HL-60 (cell line): ENCODE measurements at regions not wholly inside any gene's neighbourhood (a gene's known extent, or its start where the extent isn't known, plus 50 kb on each side); places are given as distances from the start of the nearest gene placed in this dataset.

Experiments used
- POLR2AphosphoS5 ChIP-seq: IDR thresholded peaks from 2 replicates; pipeline ENCODE4 v1.6.1; 2012; ENCODE audit warnings: low read depth
- TF ChIP-seq, protein P1 (sequence below): IDR thresholded peaks from one replicate; pipeline ENCODE4 v1.5.1; 2011; ENCODE audit warnings: low read length, control low read depth, inconsistent platforms; ENCODE audit not compliant: insufficient read depth
- TF ChIP-seq, protein P2 (sequence below): IDR thresholded peaks from 2 replicates; pipeline ENCODE4 v1.6.1; 2012; ENCODE audit warnings: low read depth; ENCODE audit not compliant: insufficient replicate concordance

DNA sequence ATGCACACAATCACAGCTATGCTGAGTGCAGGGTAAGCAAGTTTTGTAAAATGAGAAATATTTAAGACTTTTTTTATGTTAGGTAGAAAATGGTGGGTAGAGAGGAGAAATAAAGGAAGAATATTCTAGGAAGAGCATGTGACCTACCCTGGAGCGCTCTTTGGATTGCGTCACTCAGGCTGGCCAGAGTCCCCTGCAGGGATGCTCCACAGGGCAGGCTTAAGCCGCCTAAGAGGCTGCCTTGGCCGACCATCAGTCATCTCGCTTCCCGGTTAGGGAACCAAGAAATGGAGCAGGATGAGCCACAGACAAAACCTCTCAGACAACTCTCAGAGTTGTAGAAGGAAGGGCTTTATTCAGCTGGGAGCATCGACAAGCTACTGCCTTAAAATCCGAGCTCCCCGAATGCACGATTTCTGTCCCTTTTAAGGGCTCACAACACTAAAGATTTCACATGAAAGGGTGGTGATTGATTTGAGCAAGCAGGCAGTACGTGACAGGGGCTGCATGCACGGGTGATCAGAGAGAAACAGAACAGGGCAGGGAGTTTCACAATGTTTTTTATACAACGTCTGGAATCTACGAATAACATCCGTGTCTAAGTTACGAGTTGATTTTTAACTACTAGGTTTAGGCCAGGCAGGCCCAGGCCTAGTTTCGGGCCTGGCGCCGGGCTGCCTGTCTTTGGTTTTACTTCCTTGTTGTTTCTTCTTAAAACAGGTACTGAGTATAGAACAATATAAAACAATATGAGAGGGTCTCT is 1072.0 kb downstream of the CBLN2 start:
- TF ChIP-seq, protein P1, sequence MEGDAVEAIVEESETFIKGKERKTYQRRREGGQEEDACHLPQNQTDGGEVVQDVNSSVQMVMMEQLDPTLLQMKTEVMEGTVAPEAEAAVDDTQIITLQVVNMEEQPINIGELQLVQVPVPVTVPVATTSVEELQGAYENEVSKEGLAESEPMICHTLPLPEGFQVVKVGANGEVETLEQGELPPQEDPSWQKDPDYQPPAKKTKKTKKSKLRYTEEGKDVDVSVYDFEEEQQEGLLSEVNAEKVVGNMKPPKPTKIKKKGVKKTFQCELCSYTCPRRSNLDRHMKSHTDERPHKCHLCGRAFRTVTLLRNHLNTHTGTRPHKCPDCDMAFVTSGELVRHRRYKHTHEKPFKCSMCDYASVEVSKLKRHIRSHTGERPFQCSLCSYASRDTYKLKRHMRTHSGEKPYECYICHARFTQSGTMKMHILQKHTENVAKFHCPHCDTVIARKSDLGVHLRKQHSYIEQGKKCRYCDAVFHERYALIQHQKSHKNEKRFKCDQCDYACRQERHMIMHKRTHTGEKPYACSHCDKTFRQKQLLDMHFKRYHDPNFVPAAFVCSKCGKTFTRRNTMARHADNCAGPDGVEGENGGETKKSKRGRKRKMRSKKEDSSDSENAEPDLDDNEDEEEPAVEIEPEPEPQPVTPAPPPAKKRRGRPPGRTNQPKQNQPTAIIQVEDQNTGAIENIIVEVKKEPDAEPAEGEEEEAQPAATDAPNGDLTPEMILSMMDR, result no peak
- TF ChIP-seq POLR2AphosphoS5, result no peak
- TF ChIP-seq, protein P2, sequence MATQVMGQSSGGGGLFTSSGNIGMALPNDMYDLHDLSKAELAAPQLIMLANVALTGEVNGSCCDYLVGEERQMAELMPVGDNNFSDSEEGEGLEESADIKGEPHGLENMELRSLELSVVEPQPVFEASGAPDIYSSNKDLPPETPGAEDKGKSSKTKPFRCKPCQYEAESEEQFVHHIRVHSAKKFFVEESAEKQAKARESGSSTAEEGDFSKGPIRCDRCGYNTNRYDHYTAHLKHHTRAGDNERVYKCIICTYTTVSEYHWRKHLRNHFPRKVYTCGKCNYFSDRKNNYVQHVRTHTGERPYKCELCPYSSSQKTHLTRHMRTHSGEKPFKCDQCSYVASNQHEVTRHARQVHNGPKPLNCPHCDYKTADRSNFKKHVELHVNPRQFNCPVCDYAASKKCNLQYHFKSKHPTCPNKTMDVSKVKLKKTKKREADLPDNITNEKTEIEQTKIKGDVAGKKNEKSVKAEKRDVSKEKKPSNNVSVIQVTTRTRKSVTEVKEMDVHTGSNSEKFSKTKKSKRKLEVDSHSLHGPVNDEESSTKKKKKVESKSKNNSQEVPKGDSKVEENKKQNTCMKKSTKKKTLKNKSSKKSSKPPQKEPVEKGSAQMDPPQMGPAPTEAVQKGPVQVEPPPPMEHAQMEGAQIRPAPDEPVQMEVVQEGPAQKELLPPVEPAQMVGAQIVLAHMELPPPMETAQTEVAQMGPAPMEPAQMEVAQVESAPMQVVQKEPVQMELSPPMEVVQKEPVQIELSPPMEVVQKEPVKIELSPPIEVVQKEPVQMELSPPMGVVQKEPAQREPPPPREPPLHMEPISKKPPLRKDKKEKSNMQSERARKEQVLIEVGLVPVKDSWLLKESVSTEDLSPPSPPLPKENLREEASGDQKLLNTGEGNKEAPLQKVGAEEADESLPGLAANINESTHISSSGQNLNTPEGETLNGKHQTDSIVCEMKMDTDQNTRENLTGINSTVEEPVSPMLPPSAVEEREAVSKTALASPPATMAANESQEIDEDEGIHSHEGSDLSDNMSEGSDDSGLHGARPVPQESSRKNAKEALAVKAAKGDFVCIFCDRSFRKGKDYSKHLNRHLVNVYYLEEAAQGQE, result no peak
